Keratinocyte (primary cell): ENCODE measurements at regions not wholly inside any gene's neighbourhood (a gene's known extent, or its start where the extent isn't known, plus 50 kb on each side); places are given as distances from the start of the nearest gene placed in this dataset.

Experiments used
- DNase-seq: peaks from one replicate; pipeline ENCODE4 v3.0.0-alpha.2; 2011; ENCODE audit warnings: low read depth, missing footprints, low spot score
- FAIRE-seq: peaks from 2 replicates; lab custom pipeline; 2011; peaks lifted over from hg19 to GRCh38; lab: Jason Lieb, UNC
- H2AFZ ChIP-seq: 2 replicates; pipeline ENCODE4 v1.6.0; 2012; ENCODE audit warnings: low read length, control low read depth, inconsistent platforms; ENCODE audit not compliant: control insufficient read depth
- H3K27ac ChIP-seq: 2 replicates; pipeline ENCODE4 v1.5.1; 2011; ENCODE audit warnings: low read length; ENCODE audit not compliant: control insufficient read depth, insufficient read depth
- H3K27me3 ChIP-seq: 3 replicates; pipeline ENCODE4 v1.6.0; 2011; ENCODE audit warnings: low read length; ENCODE audit not compliant: control insufficient read depth, insufficient read depth; ENCODE audit errors: extremely low read depth
- H3K36me3 ChIP-seq, 2 experiments: 2 replicates in 1 of 2; 3 replicates in 1 of 2; pipeline ENCODE4 v1.5.1; 2011; ENCODE audit warnings: low read length in 2 of 2, mild to moderate bottlenecking in 1 of 2; ENCODE audit not compliant: control insufficient read depth in 2 of 2, insufficient read depth in 2 of 2; ENCODE audit errors: extremely low read depth in 1 of 2
- H3K4me1 ChIP-seq: 3 replicates; pipeline ENCODE4 v1.5.1; 2011; ENCODE audit warnings: low read length; ENCODE audit not compliant: control insufficient read depth, insufficient read depth; ENCODE audit errors: extremely low read depth
- H3K4me2 ChIP-seq: 3 replicates; pipeline ENCODE4 v1.6.0; 2011; ENCODE audit warnings: low read depth, low read length; ENCODE audit not compliant: control insufficient read depth, insufficient read depth; ENCODE audit errors: extremely low read depth
- H3K4me3 ChIP-seq, 3 experiments: fragments of 200-600 bp in 1 of 3; sonication (generic) in 1 of 3; 2 replicates in 2 of 3; 3 replicates in 1 of 3; pipeline ENCODE4 v1.5.1; 2011 to 2016; ENCODE audit warnings: low read length in 3 of 3, mild to moderate bottlenecking in 3 of 3, control low read depth in 2 of 3, inconsistent platforms in 1 of 3, low read depth in 1 of 3, mixed read lengths in 1 of 3, mixed run types in 1 of 3, moderate library complexity in 1 of 3; ENCODE audit not compliant: control insufficient read depth in 2 of 3, insufficient read depth in 2 of 3; ENCODE audit errors: extremely low read depth in 1 of 3
- H3K79me2 ChIP-seq: 2 replicates; pipeline ENCODE4 v1.6.0; 2012; ENCODE audit warnings: low read length; ENCODE audit not compliant: control insufficient read depth, insufficient read depth
- H3K9ac ChIP-seq: 3 replicates; pipeline ENCODE4 v1.6.0; 2011; ENCODE audit warnings: low read length; ENCODE audit not compliant: control insufficient read depth, insufficient read depth; ENCODE audit errors: extremely low read depth
- H3K9me1 ChIP-seq: 3 replicates; pipeline ENCODE4 v1.6.0; 2011; ENCODE audit warnings: low read length; ENCODE audit not compliant: control insufficient read depth, insufficient read depth; ENCODE audit errors: extremely low read depth
- H3K9me3 ChIP-seq: 2 replicates; pipeline ENCODE4 v1.5.1; 2012; ENCODE audit warnings: low read depth, low read length; ENCODE audit not compliant: control insufficient read depth
- H4K20me1 ChIP-seq: 3 replicates; pipeline ENCODE4 v1.6.0; 2011; ENCODE audit warnings: low read length; ENCODE audit not compliant: control insufficient read depth, insufficient read depth; ENCODE audit errors: extremely low read depth
- CTCF ChIP-seq, 3 experiments: IDR thresholded peaks in 1 of 3; conservative IDR thresholded peaks in 1 of 3; optimal IDR thresholded peaks in 1 of 3; 2 replicates in 2 of 3; 3 replicates in 1 of 3; pipeline versions ENCODE3 to v1.5.1; 2011; ENCODE audit warnings: low read length in 3 of 3, mild to moderate bottlenecking in 3 of 3, moderate library complexity in 2 of 3, control low read depth in 1 of 3, inconsistent platforms in 1 of 3; ENCODE audit not compliant: insufficient read depth in 2 of 3; ENCODE audit errors: extremely low read depth in 1 of 3
- EZH2 ChIP-seq: IDR thresholded peaks from one replicate; pipeline ENCODE4 v1.6.1; 2012; ENCODE audit warnings: inconsistent platforms, mild to moderate bottlenecking, low read length, moderate library complexity
- dilution Hi-C: fragments of 300-500 bp; cut with MboI; formaldehyde crosslinking; loops from one replicate; pipeline ENCODE4 v1.7.0; 2020; ENCODE audit warnings: low sequenced_read_pairs; ENCODE audit not compliant: extremely low pct_ligation_motif_present

GRCh38 chr13:31054632-31055031 lies 107.1 kb downstream of the HSPH1 start:
- H3K9me1 ChIP-seq = no peaks in the 10 kb centered on the region
- H3K9me3 ChIP-seq = no peaks in the 10 kb centered on the region
- no peaks in the 10 kb centered on the region for H3K4me1 ChIP-seq
- H2AFZ ChIP-seq = no peak overlapping the region
- dilution Hi-C loops = no loop called here
- no peaks in the 10 kb centered on the region for H3K27me3 ChIP-seq
- DNase-seq (no peak), FAIRE-seq (no peak)
- no peak overlapping the region for H3K9ac ChIP-seq
- H4K20me1 ChIP-seq = no peaks in the 10 kb centered on the region
- no peaks in the 10 kb centered on the region for H3K79me2 ChIP-seq
- no peaks in the 10 kb centered on the region for H3K36me3 ChIP-seq
- no peak overlapping the region for H3K27ac ChIP-seq
- no peak overlapping the region for H3K4me3 ChIP-seq
- H3K4me2 ChIP-seq = no peak overlapping the region
- no peak for TF ChIP-seq CTCF (optimal IDR thresholded peaks at IDR 0.05 in 1 of 3, IDR thresholded peaks at IDR 0.05 in 1 of 3, conservative IDR thresholded peaks at IDR 0.05 in 1 of 3; ENCODE audit: extremely low read depth in 1 of 3, insufficient read depth in 2 of 3, low read length in 3 of 3)
- no peak for TF ChIP-seq EZH2

- DNase-seq (no peak), FAIRE-seq (no peak)
- H3K4me1 ChIP-seq = peaks cover under 1% of the 10 kb centered on the region
- H3K9me1 ChIP-seq = no peaks in the 10 kb centered on the region
- no peak overlapping the region for H2AFZ ChIP-seq
- H3K79me2 ChIP-seq = no peaks in the 10 kb centered on the region
- H3K36me3 ChIP-seq = no peaks in the 10 kb centered on the region
- no peak overlapping the region for H3K4me3 ChIP-seq
- no peak overlapping the region for H3K27ac ChIP-seq
- no peak overlapping the region for H3K4me2 ChIP-seq
- no peaks in the 10 kb centered on the region for H3K27me3 ChIP-seq
- H3K9me3 ChIP-seq = no peaks in the 10 kb centered on the region
- TF ChIP-seq EZH2 = no peak
- TF ChIP-seq CTCF (optimal IDR thresholded peaks at IDR 0.05 in 1 of 3, IDR thresholded peaks at IDR 0.05 in 1 of 3, conservative IDR thresholded peaks at IDR 0.05 in 1 of 3; ENCODE audit: extremely low read depth in 1 of 3, insufficient read depth in 2 of 3, low read length in 3 of 3) = no peak
- no peaks in the 10 kb centered on the region for H4K20me1 ChIP-seq
- no peak overlapping the region for H3K9ac ChIP-seq
- dilution Hi-C loops = no loop called here
Measured at GRCh38 chr13:31053896-31054295, 107.8 kb downstream of the HSPH1 start.
